H9 (cell line): ENCODE measurements at regions not wholly inside any gene's neighbourhood (a gene's known extent, or its start where the extent isn't known, plus 50 kb on each side); places are given as distances from the start of the nearest gene placed in this dataset.

ENCODE experiments used
- DNase-seq: peaks from one replicate; pipeline ENCODE4 v3.0.0-alpha.2; 2017
- H2AFZ ChIP-seq: one replicate; pipeline ENCODE4 v1.6.1; 2013; ENCODE audit warnings: mild to moderate bottlenecking, low read length, control low read depth, moderate library complexity
- H2AK5ac ChIP-seq: 2 replicates; pipeline ENCODE4 v1.6.1; 2013; ENCODE audit warnings: low read length, control low read depth, mixed read lengths; ENCODE audit not compliant: insufficient read length
- H2BK120ac ChIP-seq: one replicate; pipeline ENCODE4 v1.6.1; 2013; ENCODE audit warnings: low read depth, mild to moderate bottlenecking, low read length, control low read depth, inconsistent platforms; ENCODE audit not compliant: poor library complexity, severe bottlenecking
- H2BK12ac ChIP-seq: 2 replicates; pipeline ENCODE4 v1.6.1; 2013; ENCODE audit warnings: low read length, control low read depth, mixed read lengths, low read depth; ENCODE audit not compliant: insufficient read length
- H2BK15ac ChIP-seq: 2 replicates; pipeline ENCODE4 v1.6.1; 2013; ENCODE audit warnings: low read depth, low read length, control low read depth
- H2BK20ac ChIP-seq: one replicate; pipeline ENCODE4 v1.6.1; 2013; ENCODE audit warnings: low read depth, mild to moderate bottlenecking, low read length, control low read depth, inconsistent platforms; ENCODE audit not compliant: poor library complexity, severe bottlenecking
- H2BK5ac ChIP-seq: 2 replicates; pipeline ENCODE4 v1.6.1; 2013; ENCODE audit warnings: low read length, control low read depth, mixed read lengths; ENCODE audit not compliant: insufficient read length
- H3K14ac ChIP-seq: 2 replicates; pipeline ENCODE4 v1.6.1; 2013; ENCODE audit warnings: low read length, control low read depth; ENCODE audit not compliant: insufficient read depth
- H3K18ac ChIP-seq: 2 replicates; pipeline ENCODE4 v1.6.1; 2013; ENCODE audit warnings: low read depth, mild to moderate bottlenecking, mixed read lengths, low read length, control low read depth; ENCODE audit not compliant: insufficient read length
- H3K23ac ChIP-seq: 2 replicates; pipeline ENCODE4 v1.6.1; 2013; ENCODE audit warnings: low read length, control low read depth, mixed read lengths, low read depth; ENCODE audit not compliant: insufficient read length
- H3K23me2 ChIP-seq: 2 replicates; pipeline ENCODE4 v1.6.1; 2013; ENCODE audit warnings: low read depth, mild to moderate bottlenecking, mixed read lengths, low read length, control low read depth; ENCODE audit not compliant: insufficient read length, poor library complexity, severe bottlenecking
- H3K27ac ChIP-seq: 2 replicates; pipeline ENCODE4 v1.5.1; 2013; ENCODE audit warnings: low read length, control low read depth, mixed read lengths, low read depth; ENCODE audit not compliant: insufficient read length
- H3K27me3 ChIP-seq: 2 replicates; pipeline ENCODE4 v1.6.1; 2013; ENCODE audit warnings: low read length, control low read depth, inconsistent platforms; ENCODE audit not compliant: insufficient read depth
- H3K4ac ChIP-seq: 2 replicates; pipeline ENCODE4 v1.6.1; 2013; ENCODE audit warnings: low read depth, mild to moderate bottlenecking, control low read depth, inconsistent platforms, low read length, moderate library complexity
- H3K4me1 ChIP-seq: 2 replicates; pipeline ENCODE4 v1.6.1; 2013; ENCODE audit warnings: low read length, control low read depth, inconsistent platforms; ENCODE audit not compliant: insufficient read depth
- H3K4me2 ChIP-seq: 2 replicates; pipeline ENCODE4 v1.6.1; 2013; ENCODE audit warnings: low read length, control low read depth, mixed read lengths; ENCODE audit not compliant: insufficient read length, insufficient read depth
- H3K56ac ChIP-seq: 2 replicates; pipeline ENCODE4 v1.6.1; 2013; ENCODE audit warnings: low read depth, mild to moderate bottlenecking, mixed read lengths, low read length, control low read depth; ENCODE audit not compliant: insufficient read length
- H3K79me1 ChIP-seq: 2 replicates; pipeline ENCODE4 v1.6.1; 2013; ENCODE audit warnings: low read depth, mild to moderate bottlenecking, moderate library complexity, low read length, control low read depth, inconsistent platforms; ENCODE audit not compliant: insufficient read depth, poor library complexity, severe bottlenecking
- H3K79me2 ChIP-seq: 2 replicates; pipeline ENCODE4 v1.6.1; 2013; ENCODE audit warnings: low read length, control low read depth, inconsistent platforms; ENCODE audit not compliant: insufficient read depth
- H3K9ac ChIP-seq: 2 replicates; pipeline ENCODE4 v1.6.1; 2013; ENCODE audit warnings: low read length, control low read depth, mixed read lengths; ENCODE audit not compliant: insufficient read length; ENCODE audit errors: extremely low read depth
- H3K9me3 ChIP-seq: one replicate; pipeline ENCODE4 v1.6.1; 2013; ENCODE audit warnings: low read depth, low read length, inconsistent platforms; ENCODE audit not compliant: control insufficient read depth
- H3T11ph ChIP-seq: one replicate; pipeline ENCODE4 v1.6.1; 2013; ENCODE audit warnings: mild to moderate bottlenecking, low read length, control low read depth, inconsistent platforms
- H4K20me1 ChIP-seq: one replicate; pipeline ENCODE4 v1.6.1; 2013; ENCODE audit not compliant: control insufficient read depth, insufficient read length, insufficient read depth
- H4K5ac ChIP-seq: 2 replicates; pipeline ENCODE4 v1.6.1; 2013; ENCODE audit warnings: low read depth, mild to moderate bottlenecking, mixed read lengths, low read length, control low read depth; ENCODE audit not compliant: insufficient read length
- H4K8ac ChIP-seq: replicated peaks from 2 replicates; pipeline ENCODE4 v1.6.1; 2013; ENCODE audit warnings: low read length, control low read depth, mixed read lengths, low read depth; ENCODE audit not compliant: insufficient read length
- H4K91ac ChIP-seq: 2 replicates; pipeline ENCODE4 v1.6.1; 2013; ENCODE audit warnings: low read depth, mild to moderate bottlenecking, moderate library complexity, mixed read lengths, low read length, control low read depth; ENCODE audit not compliant: insufficient read length
- H3K27ac Mint-ChIP-seq, 3 experiments: 2 replicates in 2 of 3; 3 replicates in 1 of 3; pipeline ENCODE4 v1.8.0; 2020 to 2021; ENCODE audit warnings: mixed read lengths in 3 of 3, mild to moderate bottlenecking in 1 of 3, moderate library complexity in 1 of 3
- H3K27me3 Mint-ChIP-seq: 2 replicates; pipeline ENCODE4 v1.8.0; 2021; ENCODE audit warnings: low read depth, mild to moderate bottlenecking, moderate library complexity, mixed read lengths
- H3K36me3 Mint-ChIP-seq, 3 experiments: 2 replicates in 2 of 3; 3 replicates in 1 of 3; pipeline ENCODE4 v1.8.0; 2020 to 2021; ENCODE audit warnings: low read depth in 3 of 3, mixed read lengths in 3 of 3; ENCODE audit not compliant: insufficient read depth in 1 of 3
- H3K4me1 Mint-ChIP-seq, 2 experiments: 2 replicates each; pipeline ENCODE4 v1.8.0; 2020; ENCODE audit warnings: mixed read lengths in 2 of 2
- H3K4me3 Mint-ChIP-seq, 2 experiments: 2 replicates in 1 of 2; 3 replicates in 1 of 2; pipeline ENCODE4 v1.8.0; 2020 to 2021; ENCODE audit warnings: mild to moderate bottlenecking in 2 of 2, mixed read lengths in 2 of 2, moderate library complexity in 1 of 2
- H3K9me3 Mint-ChIP-seq, 2 experiments: 2 replicates in 1 of 2; 3 replicates in 1 of 2; pipeline ENCODE4 v1.8.0; 2020; ENCODE audit warnings: mild to moderate bottlenecking in 2 of 2, mixed read lengths in 2 of 2, moderate library complexity in 1 of 2
- whole genome bisulfite sequencing: extraction: QIAGEN DNeasy Blood & Tissue Kit; methylation state at CpG from one replicate; pipeline ENCODE4 v1.1.7; 2013; ENCODE audit warnings: missing lambda C conversion rate, low lambda C conversion rate, mixed read lengths; ENCODE audit not compliant: insufficient read length; ENCODE audit errors: extremely low coverage; 5-methylcytosine and 5-hydroxymethylcytosine counted together
- TF ChIP-seq, protein P1 (sequence below): fragments of 200-600 bp; sonication (generic); conservative IDR thresholded peaks from 3 replicates; pipeline ENCODE4 v1.8.0; 2021; ENCODE audit warnings: antibody characterized with exemption, mild to moderate bottlenecking

DNA sequence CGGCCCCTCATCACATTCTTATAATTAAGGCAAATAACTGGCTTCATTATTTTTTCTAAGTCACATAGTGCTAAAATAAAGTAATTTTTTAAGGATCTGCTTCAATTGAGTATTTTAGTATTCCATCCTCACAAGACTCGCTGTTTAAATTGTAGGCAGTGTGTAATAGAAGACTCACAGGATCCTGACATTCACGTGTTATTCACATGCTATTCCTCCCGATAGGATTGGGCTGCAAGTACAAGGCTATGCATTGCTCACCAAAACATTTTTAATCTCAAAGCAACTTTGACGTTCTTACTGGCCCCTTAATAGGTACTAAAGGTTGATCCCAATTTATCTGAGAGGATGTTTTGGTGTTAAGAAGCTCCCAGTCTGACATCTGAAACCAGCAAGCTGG lies 127.6 kb upstream of the L3MBTL4 start:
- H3K36me3 Mint-ChIP-seq = peaks cover 0 to 12% (median 9%) of the 10 kb centered on the region in 3 experiments; a peak in 5 of 7 replicates
- Histone ChIP-seq H3K4me1 (no peaks in the 10 kb centered on the region; the same call in 1 of the 2 replicates), H3K9me3 (no peaks in the 10 kb centered on the region), H3K4me2 (no peak overlapping the region), H4K20me1 (no peaks in the 10 kb centered on the region), H3T11ph (no peak overlapping the region), H3K79me1 (no peaks in the 10 kb centered on the region), H3K56ac (no peak overlapping the region), H2BK20ac (no peak overlapping the region), H3K23me2 (no peaks in the 10 kb centered on the region), H3K18ac (no peak overlapping the region), H4K5ac (no peak overlapping the region), H3K14ac (no peak overlapping the region), H2BK5ac (no peak overlapping the region), H3K27me3 (no peaks in the 10 kb centered on the region), H3K79me2 (no peaks in the 10 kb centered on the region), H4K91ac (no peak overlapping the region), H2BK12ac (no peak overlapping the region), H2BK120ac (no peak overlapping the region), H3K23ac (no peak overlapping the region), H2AK5ac (no peak overlapping the region), H3K9ac (no peak overlapping the region), H4K8ac (no peak overlapping the region), H2BK15ac (no peak overlapping the region), H2AFZ (no peak overlapping the region), H3K27ac (no peak overlapping the region), H3K4ac (no peak overlapping the region)
- peaks cover 12% of the 10 kb centered on the region in 2 experiments for H3K9me3 Mint-ChIP-seq
- no peaks in the 10 kb centered on the region for H3K27me3 Mint-ChIP-seq
- no peak overlapping the region for H3K4me3 Mint-ChIP-seq
- no peak for DNase-seq
- H3K27ac Mint-ChIP-seq = no peak overlapping the region
- TF ChIP-seq, protein P1, sequence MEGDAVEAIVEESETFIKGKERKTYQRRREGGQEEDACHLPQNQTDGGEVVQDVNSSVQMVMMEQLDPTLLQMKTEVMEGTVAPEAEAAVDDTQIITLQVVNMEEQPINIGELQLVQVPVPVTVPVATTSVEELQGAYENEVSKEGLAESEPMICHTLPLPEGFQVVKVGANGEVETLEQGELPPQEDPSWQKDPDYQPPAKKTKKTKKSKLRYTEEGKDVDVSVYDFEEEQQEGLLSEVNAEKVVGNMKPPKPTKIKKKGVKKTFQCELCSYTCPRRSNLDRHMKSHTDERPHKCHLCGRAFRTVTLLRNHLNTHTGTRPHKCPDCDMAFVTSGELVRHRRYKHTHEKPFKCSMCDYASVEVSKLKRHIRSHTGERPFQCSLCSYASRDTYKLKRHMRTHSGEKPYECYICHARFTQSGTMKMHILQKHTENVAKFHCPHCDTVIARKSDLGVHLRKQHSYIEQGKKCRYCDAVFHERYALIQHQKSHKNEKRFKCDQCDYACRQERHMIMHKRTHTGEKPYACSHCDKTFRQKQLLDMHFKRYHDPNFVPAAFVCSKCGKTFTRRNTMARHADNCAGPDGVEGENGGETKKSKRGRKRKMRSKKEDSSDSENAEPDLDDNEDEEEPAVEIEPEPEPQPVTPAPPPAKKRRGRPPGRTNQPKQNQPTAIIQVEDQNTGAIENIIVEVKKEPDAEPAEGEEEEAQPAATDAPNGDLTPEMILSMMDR = no peak
- peaks cover 0 to 4% of the 10 kb centered on the region in 2 experiments; a peak in 2 of 4 replicates for H3K4me1 Mint-ChIP-seq
- WGBS = no CpG with 5 or more reads among the region's 5 CpGs
